ENCODE measurements at regions not wholly inside any gene's neighbourhood (a gene's known extent, or its start where the extent isn't known, plus 50 kb on each side); places are given as distances from the start of the nearest gene placed in this dataset.

DNA sequence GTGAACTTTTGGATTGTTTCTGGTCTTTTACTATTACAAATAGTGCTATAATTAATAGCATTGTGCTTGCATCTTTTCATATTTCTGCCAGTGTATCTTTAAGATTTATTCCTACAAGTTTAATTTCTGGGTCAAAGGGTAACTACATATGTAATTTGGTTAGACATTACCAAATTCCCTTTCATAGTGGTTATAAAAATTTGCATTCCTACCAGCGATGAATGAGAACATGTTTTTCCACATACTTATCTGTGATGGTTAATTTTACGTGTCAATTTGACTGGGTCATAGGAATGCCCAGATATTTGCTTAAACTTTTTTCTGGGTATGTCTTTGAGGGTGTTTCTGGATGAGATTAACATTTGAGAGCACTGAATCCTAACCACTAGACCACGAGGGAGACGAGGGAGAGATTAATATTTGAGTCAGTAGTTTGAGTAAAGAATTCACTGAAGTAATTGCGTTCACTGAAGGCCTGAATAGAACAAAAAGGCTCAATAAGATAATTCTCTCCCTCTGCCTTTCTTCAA, 132.3 kb upstream of the NEO1 start:
- Histone ChIP-seq H2BK15ac (ENCODE audit: low read depth, low read length) (no peak overlapping the region), H3T11ph (ENCODE audit: low read length) (no peak overlapping the region), H3K4me1 (ENCODE audit: insufficient read depth, low read length) (no peaks in the 10 kb centered on the region), H2BK120ac (ENCODE audit: low read depth, low read length, poor library complexity, severe bottlenecking) (no peak overlapping the region), H4K5ac (ENCODE audit: insufficient read length, low read depth, low read length) (no peak overlapping the region), H3K56ac (ENCODE audit: insufficient read length, low read depth, low read length) (no peak overlapping the region), H2AK5ac (ENCODE audit: insufficient read length, low read length) (no peak overlapping the region), H4K8ac (replicated peaks; ENCODE audit: insufficient read length, low read depth, low read length) (no peak overlapping the region), H3K18ac (ENCODE audit: insufficient read length, low read depth, low read length) (no peak overlapping the region), H3K27me3 (ENCODE audit: insufficient read depth, low read length) (no peaks in the 10 kb centered on the region), H2BK20ac (ENCODE audit: low read depth, low read length, poor library complexity, severe bottlenecking) (no peak overlapping the region), H2AFZ (ENCODE audit: low read length) (no peak overlapping the region), H3K4ac (ENCODE audit: low read depth, low read length) (no peak overlapping the region), H3K9me3 (ENCODE audit: control insufficient read depth, low read depth, low read length) (no peaks in the 10 kb centered on the region), H3K14ac (ENCODE audit: insufficient read depth, low read length) (no peak overlapping the region), H3K79me1 (ENCODE audit: insufficient read depth, low read depth, low read length, poor library complexity, severe bottlenecking) (no peaks in the 10 kb centered on the region), H4K91ac (ENCODE audit: insufficient read length, low read depth, low read length) (no peak overlapping the region), H3K23ac (ENCODE audit: insufficient read length, low read depth, low read length) (no peak overlapping the region), H2BK12ac (ENCODE audit: insufficient read length, low read depth, low read length) (no peak overlapping the region), H3K27ac (ENCODE audit: insufficient read length, low read depth, low read length) (no peak overlapping the region), H4K20me1 (ENCODE audit: control insufficient read depth, insufficient read depth, insufficient read length) (no peaks in the 10 kb centered on the region), H2BK5ac (ENCODE audit: insufficient read length, low read length) (no peak overlapping the region), H3K79me2 (ENCODE audit: insufficient read depth, low read length) (no peaks in the 10 kb centered on the region), H3K4me2 (ENCODE audit: insufficient read depth, insufficient read length, low read length) (no peak overlapping the region), H3K23me2 (ENCODE audit: insufficient read length, low read depth, low read length, poor library complexity, severe bottlenecking) (no peaks in the 10 kb centered on the region), H3K9ac (ENCODE audit: extremely low read depth, insufficient read length, low read length) (no peak overlapping the region)
- no peak for DNase-seq
- no peaks in the 10 kb centered on the region for H3K4me1 Mint-ChIP-seq
- H3K27ac Mint-ChIP-seq: no peak overlapping the region
- no CpG with 5 or more reads among the region's 5 CpGs for WGBS (ENCODE audit: extremely low coverage, insufficient read length, low lambda C conversion rate)
- no peak overlapping the region for H3K4me3 Mint-ChIP-seq
- H3K9me3 Mint-ChIP-seq: no peaks in the 10 kb centered on the region
- no peaks in the 10 kb centered on the region for H3K27me3 Mint-ChIP-seq (ENCODE audit: low read depth)
- TF ChIP-seq CTCF (conservative IDR thresholded peaks at IDR 0.05): no peak
- H3K36me3 Mint-ChIP-seq (ENCODE audit: insufficient read depth in 1 of 3, low read depth in 3 of 3): no peaks in the 10 kb centered on the region
